ENCODE measurements at regions not wholly inside any gene's neighbourhood (a gene's known extent, or its start where the extent isn't known, plus 50 kb on each side); places are given as distances from the start of the nearest gene placed in this dataset.

GRCh38 chr16:62475573-62475972, 439.3 kb upstream of the CDH8 start:
- no peak overlapping the region for H3K9ac ChIP-seq (ENCODE audit: low read length)
- no peaks in the 10 kb centered on the region for H3K27me3 ChIP-seq (ENCODE audit: insufficient read depth, low read depth, low read length)
- no peaks in the 10 kb centered on the region for H3K79me2 ChIP-seq (replicated peaks; ENCODE audit: insufficient read depth, low read length)
- H3K9me3 ChIP-seq (ENCODE audit: low read length): no peaks in the 10 kb centered on the region
- no peak overlapping the region for H3K4me3 ChIP-seq (ENCODE audit: low read length)
- H3K4me2 ChIP-seq (ENCODE audit: low read length): no peak overlapping the region
- no peaks in the 10 kb centered on the region for H4K20me1 ChIP-seq (ENCODE audit: insufficient read depth)
- no peaks in the 10 kb centered on the region for H3F3A ChIP-seq (ENCODE audit: insufficient read depth, low read length, poor library complexity, severe bottlenecking)
- H3K27ac ChIP-seq (ENCODE audit: low read length): no peak overlapping the region
- H3K9me2 ChIP-seq (ENCODE audit: insufficient read depth, low read length): no peaks in the 10 kb centered on the region
- no peaks in the 10 kb centered on the region for H3K36me3 ChIP-seq (ENCODE audit: insufficient read depth, low read length)
- TF ChIP-seq POLR2AphosphoS5 (IDR thresholded peaks at IDR 0.05) (no peak), EP300 (conservative IDR thresholded peaks at IDR 0.05; ENCODE audit: poor library complexity, severe bottlenecking) (no peak), CTCF (IDR thresholded peaks at IDR 0.05; ENCODE audit: poor library complexity, severe bottlenecking) (no peak), EZH2 (IDR thresholded peaks at IDR 0.05; ENCODE audit: borderline replicate concordance, insufficient read depth, low read length, poor library complexity, severe bottlenecking) (no peak), SMC3 (conservative IDR thresholded peaks at IDR 0.05; ENCODE audit: poor library complexity) (no peak), REST (IDR thresholded peaks at IDR 0.05; ENCODE audit: borderline replicate concordance) (no peak), RAD21 (conservative IDR thresholded peaks at IDR 0.05) (no peak), TAF1 (IDR thresholded peaks at IDR 0.05; ENCODE audit: low read depth) (no peak)
- H2AFZ ChIP-seq (ENCODE audit: low read depth, low read length): no peak overlapping the region

GRCh38 chr16:62462971-62463370, 426.7 kb upstream of the CDH8 start:
- Histone ChIP-seq H3F3A (ENCODE audit: insufficient read depth, low read length, poor library complexity, severe bottlenecking) (no peaks in the 10 kb centered on the region), H3K9me2 (ENCODE audit: insufficient read depth, low read length) (no peaks in the 10 kb centered on the region), H3K9me3 (ENCODE audit: low read length) (peaks cover 7% of the 10 kb centered on the region), H3K79me2 (replicated peaks; ENCODE audit: insufficient read depth, low read length) (no peaks in the 10 kb centered on the region), H4K20me1 (ENCODE audit: insufficient read depth) (no peaks in the 10 kb centered on the region), H3K4me3 (ENCODE audit: low read length) (no peak overlapping the region), H2AFZ (ENCODE audit: low read depth, low read length) (no peak overlapping the region), H3K4me2 (ENCODE audit: low read length) (no peak overlapping the region), H3K9ac (ENCODE audit: low read length) (no peak overlapping the region), H3K36me3 (ENCODE audit: insufficient read depth, low read length) (no peaks in the 10 kb centered on the region), H3K27me3 (ENCODE audit: insufficient read depth, low read depth, low read length) (no peaks in the 10 kb centered on the region), H3K27ac (ENCODE audit: low read length) (no peak overlapping the region)
- TF ChIP-seq MXI1 (conservative IDR thresholded peaks at IDR 0.05; ENCODE audit: poor library complexity, severe bottlenecking) (no peak), TAF1 (IDR thresholded peaks at IDR 0.05; ENCODE audit: low read depth) (no peak), SMC3 (conservative IDR thresholded peaks at IDR 0.05; ENCODE audit: poor library complexity) (no peak), RAD21 (conservative IDR thresholded peaks at IDR 0.05) (no peak), POLR2AphosphoS5 (IDR thresholded peaks at IDR 0.05) (no peak), EP300 (conservative IDR thresholded peaks at IDR 0.05; ENCODE audit: poor library complexity, severe bottlenecking) (no peak), REST (IDR thresholded peaks at IDR 0.05; ENCODE audit: borderline replicate concordance) (no peak), EZH2 (IDR thresholded peaks at IDR 0.05; ENCODE audit: borderline replicate concordance, insufficient read depth, low read length, poor library complexity, severe bottlenecking) (no peak), CTCF (IDR thresholded peaks at IDR 0.05; ENCODE audit: poor library complexity, severe bottlenecking) (no peak)
